Fibroblast of mammary gland (primary cell): ENCODE measurements at regions not wholly inside any gene's neighbourhood (a gene's known extent, or its start where the extent isn't known, plus 50 kb on each side); places are given as distances from the start of the nearest gene placed in this dataset.

ENCODE experiments used
- DNase-seq: peaks from one replicate; pipeline ENCODE4 v3.0.0-alpha.2; 2010; ENCODE audit warnings: low read depth
- H3K4me3 ChIP-seq: 2 replicates; pipeline ENCODE4 v1.5.1; 2011; ENCODE audit warnings: low read depth, mild to moderate bottlenecking, low read length, moderate library complexity; ENCODE audit not compliant: control insufficient read depth
- TF ChIP-seq, protein P1 (sequence below): conservative IDR thresholded peaks from 2 replicates; pipeline ENCODE4 v1.5.1; 2011; ENCODE audit warnings: low read depth, low read length, inconsistent platforms; ENCODE audit not compliant: control insufficient read depth, insufficient read depth

DNA sequence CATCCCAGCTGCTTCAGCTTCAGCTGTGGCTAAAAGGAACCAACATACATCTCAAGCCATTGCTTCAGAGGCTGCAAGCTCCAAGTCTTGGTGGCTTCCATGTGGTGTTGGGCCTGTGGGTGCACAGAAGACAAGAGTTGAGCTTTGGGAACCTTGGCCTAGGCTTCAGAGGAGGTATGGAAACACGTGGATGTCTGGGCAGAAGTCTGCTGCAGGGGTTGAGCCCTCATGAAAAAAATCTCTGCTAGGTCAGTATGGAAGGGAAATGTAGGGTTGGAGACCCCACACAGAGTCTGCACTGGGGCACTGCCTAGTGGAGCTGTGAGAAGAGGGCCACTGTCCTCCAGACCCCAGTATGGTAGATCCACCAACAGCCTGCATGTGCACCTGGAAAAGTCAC is 279.3 kb downstream of the MZT1 start:
- DNase-seq: no peak
- TF ChIP-seq, protein P1, sequence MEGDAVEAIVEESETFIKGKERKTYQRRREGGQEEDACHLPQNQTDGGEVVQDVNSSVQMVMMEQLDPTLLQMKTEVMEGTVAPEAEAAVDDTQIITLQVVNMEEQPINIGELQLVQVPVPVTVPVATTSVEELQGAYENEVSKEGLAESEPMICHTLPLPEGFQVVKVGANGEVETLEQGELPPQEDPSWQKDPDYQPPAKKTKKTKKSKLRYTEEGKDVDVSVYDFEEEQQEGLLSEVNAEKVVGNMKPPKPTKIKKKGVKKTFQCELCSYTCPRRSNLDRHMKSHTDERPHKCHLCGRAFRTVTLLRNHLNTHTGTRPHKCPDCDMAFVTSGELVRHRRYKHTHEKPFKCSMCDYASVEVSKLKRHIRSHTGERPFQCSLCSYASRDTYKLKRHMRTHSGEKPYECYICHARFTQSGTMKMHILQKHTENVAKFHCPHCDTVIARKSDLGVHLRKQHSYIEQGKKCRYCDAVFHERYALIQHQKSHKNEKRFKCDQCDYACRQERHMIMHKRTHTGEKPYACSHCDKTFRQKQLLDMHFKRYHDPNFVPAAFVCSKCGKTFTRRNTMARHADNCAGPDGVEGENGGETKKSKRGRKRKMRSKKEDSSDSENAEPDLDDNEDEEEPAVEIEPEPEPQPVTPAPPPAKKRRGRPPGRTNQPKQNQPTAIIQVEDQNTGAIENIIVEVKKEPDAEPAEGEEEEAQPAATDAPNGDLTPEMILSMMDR: no peak
- no peak overlapping the region for H3K4me3 ChIP-seq

DNA sequence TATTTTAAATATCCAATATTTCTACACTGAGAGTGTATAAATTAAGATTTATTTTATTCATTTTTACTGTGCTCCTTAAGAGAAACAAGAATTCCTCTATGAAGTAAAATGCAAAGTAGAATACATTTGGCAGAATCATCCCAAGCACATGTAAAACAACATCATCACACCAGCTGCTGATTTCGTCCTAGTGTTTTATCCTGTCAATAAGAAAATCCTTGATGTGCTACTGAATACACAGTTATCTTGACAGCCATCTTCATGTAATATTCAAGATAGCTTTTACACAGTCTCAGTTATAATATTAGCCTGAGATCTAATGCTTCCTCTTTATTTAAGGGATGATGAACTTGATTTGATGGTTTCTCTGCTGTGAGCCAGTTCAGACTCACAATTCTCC is 282.4 kb downstream of the MZT1 start:
- no peak overlapping the region for H3K4me3 ChIP-seq
- DNase-seq: no peak
- TF ChIP-seq, protein P1: no peak

DNA sequence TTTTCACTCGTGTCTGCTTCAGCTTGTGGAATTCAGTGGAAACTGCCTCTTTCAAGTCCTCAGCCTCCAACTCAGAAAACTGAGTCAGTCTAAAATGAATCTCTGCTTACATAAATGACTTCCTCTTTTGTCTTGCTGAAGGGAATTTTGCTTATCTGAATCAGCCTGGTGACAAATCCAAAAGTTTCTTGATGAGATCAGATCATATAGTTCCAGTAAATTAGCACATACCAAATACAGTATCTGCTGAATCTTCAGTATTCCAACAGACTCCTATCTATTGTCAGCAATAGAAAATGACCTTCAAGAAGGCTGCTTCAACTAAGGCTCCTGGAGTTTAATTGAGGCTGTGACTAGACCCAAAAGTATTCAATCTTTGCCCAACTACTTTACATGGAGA is 290.0 kb downstream of the MZT1 start:
- TF ChIP-seq, protein P1: no peak
- no peak overlapping the region for H3K4me3 ChIP-seq
- peak; percentile 44 for DNase-seq

DNA sequence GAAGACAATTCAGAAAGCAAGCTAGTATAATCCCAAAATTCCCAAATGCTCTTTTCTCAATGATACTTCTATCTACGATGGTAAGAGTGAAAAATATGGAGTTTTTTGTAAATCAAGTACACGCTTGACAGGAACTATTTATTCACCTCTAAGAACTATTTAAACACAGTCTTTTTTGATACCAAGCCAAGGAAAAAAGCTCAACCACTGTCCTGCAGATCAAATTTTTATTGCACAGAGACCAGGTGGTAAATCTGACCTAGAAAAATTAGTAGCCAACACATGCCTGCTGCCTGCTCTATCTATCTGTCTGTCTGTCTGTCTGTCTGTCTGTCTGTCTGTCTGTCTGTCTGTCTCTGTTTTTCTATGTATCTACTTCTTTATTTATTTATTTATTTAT is 292.2 kb downstream of the MZT1 start:
- TF ChIP-seq, protein P1: no peak
- no peak overlapping the region for H3K4me3 ChIP-seq
- DNase-seq: no peak

DNA sequence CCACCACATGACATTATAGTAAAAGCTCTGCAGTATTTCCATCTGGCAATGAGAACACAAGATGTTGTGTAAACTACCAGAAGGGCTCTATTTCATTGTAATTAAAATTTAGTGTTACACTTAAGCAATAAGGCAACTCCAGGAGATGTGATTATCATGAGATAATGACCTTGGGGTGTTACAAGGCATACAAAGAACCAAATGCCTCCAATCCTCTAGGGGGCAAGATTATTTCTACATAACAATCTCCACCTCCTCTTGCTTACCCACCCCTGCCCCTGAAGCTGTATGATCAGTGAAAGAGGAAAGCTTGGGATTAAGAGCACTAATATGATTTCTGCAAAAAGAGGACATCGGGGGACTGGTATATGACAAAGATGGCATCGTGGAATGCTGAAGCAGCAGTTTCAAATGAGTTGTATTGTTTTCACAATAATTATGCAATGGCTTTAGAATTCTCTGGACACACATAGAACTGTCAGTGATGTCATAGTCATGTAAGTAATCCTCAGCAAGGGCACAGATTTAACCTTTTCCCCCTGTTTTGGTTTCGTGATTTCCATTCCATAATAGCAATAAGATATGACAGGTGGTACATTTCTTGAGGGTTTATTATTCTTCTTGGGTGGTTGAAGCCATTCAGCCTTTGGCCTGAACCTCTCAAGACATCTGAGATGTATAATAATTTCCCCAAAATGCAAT is 295.3 kb downstream of the MZT1 start:
- TF ChIP-seq, protein P1: no peak
- H3K4me3 ChIP-seq: no peak overlapping the region
- no peak for DNase-seq

DNA sequence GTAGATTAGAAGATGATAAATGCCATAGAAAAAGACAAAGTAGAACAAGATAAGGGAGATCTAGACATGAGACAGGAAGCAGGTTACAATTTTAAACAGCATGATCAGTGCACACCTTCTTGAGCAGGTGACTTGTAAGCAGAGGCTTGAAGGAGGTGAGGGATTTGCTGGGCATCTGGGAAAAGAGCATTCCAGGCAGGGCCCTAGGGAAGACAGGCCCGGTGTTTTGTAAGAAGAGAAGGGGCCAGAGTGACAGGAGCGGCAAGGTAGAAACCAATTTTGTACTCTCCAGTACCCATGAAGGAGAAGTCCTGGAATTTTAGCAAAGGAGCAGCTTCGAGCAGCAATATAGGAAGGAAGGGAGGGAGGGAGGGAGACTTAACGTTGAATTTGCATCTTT is 296.5 kb downstream of the MZT1 start:
- DNase-seq: no peak
- no peak overlapping the region for H3K4me3 ChIP-seq
- TF ChIP-seq, protein P1: no peak

DNA sequence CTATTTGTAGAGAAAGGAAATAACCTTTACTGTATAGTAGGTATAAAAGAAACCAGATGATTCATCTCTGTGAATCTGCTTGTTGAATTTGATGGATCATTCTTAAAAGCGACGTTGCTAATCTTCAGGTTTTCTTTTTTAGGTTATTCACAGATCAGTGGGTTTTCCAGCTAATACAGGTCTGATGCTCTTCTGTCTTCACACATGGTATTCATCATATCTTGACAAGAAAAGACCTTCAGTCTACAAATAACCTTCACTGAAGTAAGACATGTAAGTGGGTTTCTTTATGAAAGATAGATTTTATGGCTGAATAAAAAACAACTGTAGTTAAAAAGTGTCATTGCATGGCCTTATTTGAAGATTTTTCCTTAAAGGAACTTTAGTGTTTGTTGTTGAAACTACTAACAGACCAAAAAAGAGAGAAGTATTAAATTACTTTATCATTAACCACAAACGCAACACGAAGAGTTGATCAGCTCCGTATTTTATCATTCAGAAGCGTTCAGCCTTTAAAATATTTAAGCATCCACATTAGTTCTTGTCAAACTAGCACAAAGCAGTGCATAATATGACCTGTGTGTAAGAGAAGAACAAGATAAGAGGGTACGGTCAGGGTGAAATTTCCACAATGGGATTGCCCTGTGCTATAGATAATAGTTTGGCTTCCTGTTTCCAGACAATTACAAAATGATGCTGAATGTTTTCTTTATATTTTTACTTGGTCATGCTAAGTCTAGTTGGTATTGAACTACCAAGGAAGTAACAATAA is 299.5 kb downstream of the MZT1 start:
- TF ChIP-seq, protein P1: no peak
- no peak overlapping the region for H3K4me3 ChIP-seq
- DNase-seq: no peak
